ENCODE measurements at regions not wholly inside any gene's neighbourhood (a gene's known extent, or its start where the extent isn't known, plus 50 kb on each side); places are given as distances from the start of the nearest gene placed in this dataset.

- no peak for TF ChIP-seq POLR2AphosphoS5 (IDR thresholded peaks at IDR 0.05; ENCODE audit: low read depth)
- H3K27ac ChIP-seq (replicated peaks) = no peak overlapping the region
- no peak for DNase-seq (ENCODE audit: low read depth in 1 of 2, low spot score in 1 of 2)
- no peak overlapping the region for H3K4me3 ChIP-seq (replicated peaks; ENCODE audit: insufficient read depth, low read length)
- H3K27me3 ChIP-seq (ENCODE audit: insufficient read depth, poor library complexity, severe bottlenecking) = no peaks in the 10 kb centered on the region
Observed at GRCh38 chr4:136424052-136424451, 1108.2 kb downstream of the PCDH18 start.

- Histone ChIP-seq H3K27me3 (ENCODE audit: insufficient read depth, poor library complexity, severe bottlenecking) (no peaks in the 10 kb centered on the region), H3K4me3 (replicated peaks; ENCODE audit: insufficient read depth, low read length) (no peak overlapping the region), H3K27ac (replicated peaks) (no peak overlapping the region)
- no peak for TF ChIP-seq CTCF (IDR thresholded peaks at IDR 0.05; ENCODE audit: insufficient read depth, low read length)
- TF ChIP-seq REST (IDR thresholded peaks at IDR 0.05; ENCODE audit: insufficient replicate concordance, low read depth) = no peak
- no peak for TF ChIP-seq POLR2AphosphoS5 (IDR thresholded peaks at IDR 0.05; ENCODE audit: low read depth)
- TF ChIP-seq GABPA (IDR thresholded peaks at IDR 0.05; ENCODE audit: low read depth) = no peak
- TF ChIP-seq SPI1 (IDR thresholded peaks at IDR 0.05; ENCODE audit: borderline replicate concordance, low read depth) = no peak
- DNase-seq (ENCODE audit: low read depth in 1 of 2, low spot score in 1 of 2) = no peak
Observed at GRCh38 chr4:136414981-136415380, 1117.3 kb downstream of the PCDH18 start.

GRCh38 chr4:136412708-136413107 is 1119.6 kb downstream of the PCDH18 start:
- no peak overlapping the region for H3K27ac ChIP-seq (replicated peaks)
- no peak for DNase-seq (ENCODE audit: low read depth in 1 of 2, low spot score in 1 of 2)
- TF ChIP-seq POLR2AphosphoS5 (IDR thresholded peaks at IDR 0.05; ENCODE audit: low read depth) (no peak), GABPA (IDR thresholded peaks at IDR 0.05; ENCODE audit: low read depth) (no peak), SPI1 (IDR thresholded peaks at IDR 0.05; ENCODE audit: borderline replicate concordance, low read depth) (no peak), REST (IDR thresholded peaks at IDR 0.05; ENCODE audit: insufficient replicate concordance, low read depth) (no peak), CTCF (IDR thresholded peaks at IDR 0.05; ENCODE audit: insufficient read depth, low read length) (no peak)
- no peaks in the 10 kb centered on the region for H3K27me3 ChIP-seq (ENCODE audit: insufficient read depth, poor library complexity, severe bottlenecking)
- H3K4me3 ChIP-seq (replicated peaks; ENCODE audit: insufficient read depth, low read length) = no peak overlapping the region

- no peak for TF ChIP-seq POLR2AphosphoS5 (IDR thresholded peaks at IDR 0.05; ENCODE audit: low read depth)
- TF ChIP-seq CTCF (IDR thresholded peaks at IDR 0.05; ENCODE audit: insufficient read depth, low read length) = no peak
- TF ChIP-seq GABPA (IDR thresholded peaks at IDR 0.05; ENCODE audit: low read depth) = no peak
- TF ChIP-seq REST (IDR thresholded peaks at IDR 0.05; ENCODE audit: insufficient replicate concordance, low read depth) = no peak
- no peak for TF ChIP-seq SPI1 (IDR thresholded peaks at IDR 0.05; ENCODE audit: borderline replicate concordance, low read depth)
- Histone ChIP-seq H3K27me3 (ENCODE audit: insufficient read depth, poor library complexity, severe bottlenecking) (no peaks in the 10 kb centered on the region), H3K27ac (replicated peaks) (no peak overlapping the region), H3K4me3 (replicated peaks; ENCODE audit: insufficient read depth, low read length) (no peak overlapping the region)
- no peak for DNase-seq (ENCODE audit: low read depth in 1 of 2, low spot score in 1 of 2)
Observed at GRCh38 chr4:136400829-136401228, 1131.5 kb downstream of the PCDH18 start.

Data from HL-60 (cell line).